AG04449 (cell line): ENCODE measurements at regions not wholly inside any gene's neighbourhood (a gene's known extent, or its start where the extent isn't known, plus 50 kb on each side); places are given as distances from the start of the nearest gene placed in this dataset.

Source experiments
- CTCF ChIA-PET: fragments of 350-600 bp; formaldehyde crosslinking; extraction: SDS; loops from one replicate; lab custom pipeline; 2021; ENCODE audit warnings: antibody characterized with exemption; lab: Yijun Ruan, JAX
- POLR2A ChIA-PET: fragments of 400-600, 350-600 bp; formaldehyde crosslinking; extraction: SDS; loops from one replicate; lab custom pipeline; 2020; ENCODE audit warnings: antibody characterized with exemption, inconsistent platforms; lab: Yijun Ruan, JAX
- DNase-seq: peaks from one replicate; pipeline ENCODE4 v3.0.0-alpha.2; 2010; ENCODE audit warnings: low read depth, low spot score
- H3K4me3 ChIP-seq: 2 replicates; pipeline ENCODE4 v1.5.1; 2011; ENCODE audit warnings: low read depth, mild to moderate bottlenecking, control low read depth, low read length
- CTCF ChIP-seq: IDR thresholded peaks from one replicate; pipeline ENCODE4 v1.5.1; 2011; ENCODE audit warnings: mild to moderate bottlenecking, moderate library complexity, low read length, control low read depth, inconsistent platforms; ENCODE audit not compliant: insufficient read depth; ENCODE audit errors: missing control alignments

GRCh38 chr2:221810245-221810644, 238.1 kb upstream of the EPHA4 start:
- ChIA-PET POLR2A (no interaction called here), CTCF (no interaction called here)
- DNase-seq = no peak
- no peak for TF ChIP-seq CTCF
- H3K4me3 ChIP-seq = no peak overlapping the region

- CTCF ChIA-PET = no interaction called here
- POLR2A ChIA-PET = no interaction called here
- TF ChIP-seq CTCF = no peak
- no peak overlapping the region for H3K4me3 ChIP-seq
- no peak for DNase-seq
Measured at GRCh38 chr2:221808488-221808887, 236.4 kb upstream of the EPHA4 start.

GRCh38 chr2:221807706-221808105, 235.6 kb upstream of the EPHA4 start:
- no peak for DNase-seq
- ChIA-PET CTCF (no interaction called here), POLR2A (no interaction called here)
- no peak for TF ChIP-seq CTCF
- no peak overlapping the region for H3K4me3 ChIP-seq

GRCh38 chr2:221802089-221802488, 230.0 kb upstream of the EPHA4 start:
- H3K4me3 ChIP-seq = no peak overlapping the region
- ChIA-PET CTCF (no interaction called here), POLR2A (no interaction called here)
- no peak for DNase-seq
- no peak for TF ChIP-seq CTCF

- no peak for DNase-seq
- CTCF ChIA-PET = no interaction called here
- no peak overlapping the region for H3K4me3 ChIP-seq
- POLR2A ChIA-PET = no interaction called here
- TF ChIP-seq CTCF = no peak
Measured at GRCh38 chr2:221792971-221793521, 220.9 kb upstream of the EPHA4 start.

- ChIA-PET CTCF (no interaction called here), POLR2A (no interaction called here)
- no peak for TF ChIP-seq CTCF
- no peak for DNase-seq
- H3K4me3 ChIP-seq = no peak overlapping the region
Measured at GRCh38 chr2:221791844-221792243, 219.7 kb upstream of the EPHA4 start.
